ENCODE measurements at regions not wholly inside any gene's neighbourhood (a gene's known extent, or its start where the extent isn't known, plus 50 kb on each side); places are given as distances from the start of the nearest gene placed in this dataset.

DNA sequence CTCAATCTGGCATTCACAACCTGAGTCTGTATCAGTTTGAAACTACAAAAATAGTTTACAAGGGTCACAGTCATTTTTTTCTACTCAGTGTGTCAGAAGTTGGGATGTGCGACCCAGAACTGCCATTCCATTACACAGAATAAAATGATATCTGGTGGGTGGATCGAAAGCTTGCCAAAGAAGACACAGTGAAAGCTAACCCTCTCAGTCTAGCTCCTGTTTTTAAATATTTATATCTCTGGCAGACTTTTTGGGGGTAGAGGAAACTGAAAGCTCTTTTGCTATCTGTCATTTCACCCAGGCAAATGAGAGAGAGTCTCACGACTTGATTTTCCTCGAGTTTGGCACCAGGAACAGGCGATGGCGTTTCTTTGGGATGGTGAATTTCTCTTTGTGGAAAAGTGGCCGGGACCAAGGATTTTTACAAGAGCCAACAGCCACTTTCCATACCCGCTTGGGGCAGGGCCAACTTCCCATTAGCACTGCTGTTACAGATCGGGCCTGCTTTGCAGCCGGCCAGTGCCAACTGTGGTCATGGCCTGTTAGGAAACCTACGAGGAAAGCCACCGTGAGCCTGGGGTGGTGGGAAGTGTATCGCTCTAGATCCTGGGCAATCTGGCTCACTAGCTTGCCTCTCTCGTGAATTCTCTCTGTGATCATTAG lies 185.5 kb upstream of the NFIA start:
- Mint-ChIP-seq H3K9me3 (no peaks in the 10 kb centered on the region), H3K27me3 (no peaks in the 10 kb centered on the region), H3K4me3 (no peak overlapping the region)

DNA sequence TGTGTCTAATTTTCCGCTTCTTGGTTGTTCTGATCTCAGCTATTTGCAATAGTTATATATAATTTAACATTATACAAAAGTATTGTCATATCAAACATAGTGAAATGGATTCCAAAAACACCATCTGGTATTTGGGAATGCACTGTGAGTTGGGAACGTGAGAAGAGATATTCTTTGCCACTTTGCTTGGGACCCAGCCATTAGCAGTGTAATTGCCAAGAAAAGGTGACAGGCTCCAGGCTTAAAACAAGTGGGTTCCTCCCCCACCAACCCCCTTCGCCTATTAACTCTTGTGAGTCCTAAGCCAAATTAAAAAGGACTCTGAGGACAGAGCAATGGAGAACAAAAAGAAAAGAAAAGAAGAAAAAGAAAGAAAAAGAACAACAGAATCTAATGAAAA lies 186.7 kb upstream of the NFIA start:
- H3K36me3 Mint-ChIP-seq, result no peaks in the 10 kb centered on the region
- ATAC-seq, result no peak
- H3K4me1 Mint-ChIP-seq, result no peaks in the 10 kb centered on the region
- no peak overlapping the region for H3K27ac Mint-ChIP-seq
- H3K4me3 Mint-ChIP-seq, result no peak overlapping the region
- H3K9me3 Mint-ChIP-seq, result no peaks in the 10 kb centered on the region
- no peaks in the 10 kb centered on the region for H3K27me3 Mint-ChIP-seq

More for the DNA sequence above, 185.5 kb upstream of the NFIA start:
- Mint-ChIP-seq H3K27ac (no peak overlapping the region), H3K4me1 (no peaks in the 10 kb centered on the region), H3K36me3 (no peaks in the 10 kb centered on the region)
- ATAC-seq, result no peak

DNA sequence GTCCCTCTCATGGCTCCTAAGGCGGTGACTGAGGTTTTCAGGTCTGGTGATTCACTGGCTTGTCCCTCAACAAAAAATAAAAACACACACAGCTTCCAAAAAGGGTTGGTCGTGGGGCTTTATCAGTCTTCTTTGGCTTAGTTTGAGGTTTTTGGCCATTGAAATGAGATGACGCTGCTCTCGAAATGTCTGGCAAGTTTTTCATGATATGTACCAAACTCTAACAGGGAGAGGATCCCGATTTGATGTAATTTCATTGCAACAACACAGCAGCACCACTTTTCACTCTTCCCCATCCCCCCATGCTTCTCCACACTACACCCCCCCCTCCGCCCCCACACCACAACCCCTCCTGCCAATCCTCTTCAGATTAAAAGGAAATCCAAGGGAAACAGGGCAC lies 187.1 kb upstream of the NFIA start:
- no peaks in the 10 kb centered on the region for H3K36me3 Mint-ChIP-seq
- no peak overlapping the region for H3K4me3 Mint-ChIP-seq
- H3K4me1 Mint-ChIP-seq, result no peaks in the 10 kb centered on the region
- ATAC-seq, result no peak
- H3K27ac Mint-ChIP-seq, result no peak overlapping the region
- no peaks in the 10 kb centered on the region for H3K9me3 Mint-ChIP-seq
- H3K27me3 Mint-ChIP-seq, result no peaks in the 10 kb centered on the region

DNA sequence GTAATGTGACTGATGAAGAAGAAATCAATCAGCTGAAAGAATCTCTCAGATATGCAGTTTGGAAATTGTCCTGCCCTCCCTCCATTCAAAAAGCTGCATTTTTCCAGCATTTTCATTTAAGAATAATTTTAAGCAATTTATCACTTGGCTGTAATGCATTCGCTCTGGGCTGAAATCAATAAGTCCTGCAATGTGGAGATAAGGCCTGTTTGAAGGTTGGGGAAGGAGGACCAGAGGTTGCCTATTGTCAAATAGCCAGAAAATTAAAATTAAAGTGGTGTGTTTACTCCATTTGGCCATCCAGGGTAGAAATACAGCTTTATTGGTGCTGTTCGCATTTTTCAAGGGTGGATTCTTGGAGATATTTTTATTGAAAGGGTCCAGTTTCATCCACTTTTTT lies 187.6 kb upstream of the NFIA start:
- Mint-ChIP-seq H3K27ac (no peak overlapping the region), H3K4me3 (no peak overlapping the region), H3K36me3 (no peaks in the 10 kb centered on the region), H3K9me3 (no peaks in the 10 kb centered on the region), H3K27me3 (no peaks in the 10 kb centered on the region), H3K4me1 (no peaks in the 10 kb centered on the region)
- no peak for ATAC-seq

DNA sequence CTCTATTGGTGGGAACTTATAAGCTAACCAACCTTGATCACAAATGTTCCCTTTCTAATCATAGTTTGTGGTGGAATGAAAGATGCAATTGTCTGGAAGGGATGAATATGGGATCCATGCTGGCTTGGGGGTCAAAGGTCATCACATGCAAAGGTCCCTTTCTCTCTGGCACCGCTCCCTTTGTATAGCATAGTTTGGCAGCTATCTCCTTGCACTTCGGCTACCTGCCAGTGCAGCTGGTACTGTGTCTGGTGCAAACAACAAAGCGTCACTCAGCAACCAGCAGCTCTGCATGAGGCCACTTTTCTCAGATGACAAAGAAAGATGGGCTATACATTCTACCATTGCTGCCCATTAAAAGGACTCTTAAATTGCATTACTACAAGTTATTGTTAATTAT lies 188.2 kb upstream of the NFIA start:
- Mint-ChIP-seq H3K9me3 (no peaks in the 10 kb centered on the region), H3K4me1 (no peaks in the 10 kb centered on the region), H3K36me3 (no peaks in the 10 kb centered on the region), H3K4me3 (no peak overlapping the region), H3K27me3 (no peaks in the 10 kb centered on the region), H3K27ac (no peak overlapping the region)
- ATAC-seq, result no peak

DNA sequence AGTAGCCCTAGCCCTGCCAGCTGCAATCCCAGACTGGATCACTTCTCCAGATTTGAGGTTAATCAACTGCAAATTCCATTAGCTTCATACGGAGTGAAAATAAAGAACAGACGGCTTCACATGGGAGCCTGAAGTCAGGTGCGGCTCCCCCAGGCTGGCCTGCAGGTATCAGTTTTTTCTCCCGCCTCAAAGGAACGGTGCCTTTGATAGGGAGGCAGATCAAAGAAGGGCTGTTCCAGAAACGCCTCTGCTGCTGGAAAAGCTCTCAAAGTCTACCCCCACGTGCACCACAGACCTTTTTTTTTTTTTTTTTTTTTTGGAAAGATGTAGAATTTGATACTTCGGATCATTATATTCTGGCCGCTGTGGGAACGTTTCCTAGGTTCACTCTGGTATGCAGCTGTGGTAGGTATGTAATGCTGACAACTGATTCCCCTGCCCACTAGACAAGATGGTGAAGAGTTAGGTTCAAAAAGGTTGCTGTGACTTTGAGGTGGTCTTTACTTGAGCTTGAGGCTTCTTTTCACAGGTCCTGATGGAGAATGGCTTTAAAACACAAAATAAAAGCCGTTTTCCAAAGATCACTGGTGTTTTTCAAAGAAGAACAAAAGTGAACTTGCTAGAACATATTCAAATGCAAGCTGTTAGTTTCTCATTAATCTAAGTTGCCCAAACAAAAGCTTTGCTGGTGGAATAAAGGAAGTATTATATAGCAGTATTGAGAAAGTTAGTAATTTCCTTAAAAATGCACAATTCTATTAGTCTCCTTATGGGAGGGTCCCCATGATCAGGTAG lies 189.0 kb upstream of the NFIA start:
- Mint-ChIP-seq H3K9me3 (no peaks in the 10 kb centered on the region), H3K27me3 (no peaks in the 10 kb centered on the region), H3K4me3 (no peak overlapping the region), H3K4me1 (no peaks in the 10 kb centered on the region), H3K27ac (no peak overlapping the region), H3K36me3 (no peaks in the 10 kb centered on the region)
- ATAC-seq, result no peak

DNA sequence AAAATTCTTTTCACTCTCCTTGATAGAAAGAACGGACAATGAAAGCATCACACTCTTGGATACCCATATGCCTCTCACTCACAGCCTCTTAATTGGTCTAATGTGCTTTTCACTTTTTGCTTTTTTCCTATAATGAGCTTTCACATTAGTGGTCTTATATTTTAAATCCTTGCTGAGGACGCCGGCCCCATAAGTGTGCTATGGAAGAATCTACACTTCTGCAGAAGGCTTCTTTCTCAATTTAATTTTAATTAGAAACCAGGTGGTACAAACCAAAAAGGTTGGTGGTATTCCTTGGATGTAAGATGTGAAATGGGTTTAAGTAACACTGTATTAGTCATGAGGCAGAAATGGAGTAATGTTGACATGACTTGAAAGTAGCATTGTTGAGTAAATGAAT lies 190.6 kb upstream of the NFIA start:
- no peaks in the 10 kb centered on the region for H3K9me3 Mint-ChIP-seq
- no peak for ATAC-seq
- H3K4me1 Mint-ChIP-seq, result no peaks in the 10 kb centered on the region
- H3K27ac Mint-ChIP-seq, result no peak overlapping the region
- H3K36me3 Mint-ChIP-seq, result no peaks in the 10 kb centered on the region
- no peaks in the 10 kb centered on the region for H3K27me3 Mint-ChIP-seq
- H3K4me3 Mint-ChIP-seq, result no peak overlapping the region

DNA sequence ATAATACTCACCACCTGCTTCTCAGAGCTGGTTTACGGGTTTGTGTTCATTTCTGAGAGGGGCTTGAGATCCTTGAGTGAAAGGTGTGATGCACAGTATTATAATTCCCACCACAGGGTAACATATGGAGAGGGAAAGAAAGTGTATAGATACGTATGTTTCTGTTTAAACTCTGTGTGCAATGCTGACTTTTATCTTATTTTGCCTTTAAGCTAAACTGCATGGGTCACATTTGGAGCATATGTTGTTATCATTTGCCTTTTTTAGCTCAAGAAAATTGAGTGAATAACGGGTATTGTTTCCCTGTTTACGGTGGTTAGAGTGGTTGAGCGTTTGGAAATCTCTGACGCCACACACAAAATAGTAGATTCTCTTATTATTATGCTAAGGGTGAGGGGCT lies 191.1 kb upstream of the NFIA start:
- no peak for ATAC-seq
- H3K27ac Mint-ChIP-seq, result no peak overlapping the region
- H3K4me1 Mint-ChIP-seq, result no peaks in the 10 kb centered on the region
- no peaks in the 10 kb centered on the region for H3K27me3 Mint-ChIP-seq
- H3K9me3 Mint-ChIP-seq, result no peaks in the 10 kb centered on the region
- no peak overlapping the region for H3K4me3 Mint-ChIP-seq
- H3K36me3 Mint-ChIP-seq, result no peaks in the 10 kb centered on the region

DNA sequence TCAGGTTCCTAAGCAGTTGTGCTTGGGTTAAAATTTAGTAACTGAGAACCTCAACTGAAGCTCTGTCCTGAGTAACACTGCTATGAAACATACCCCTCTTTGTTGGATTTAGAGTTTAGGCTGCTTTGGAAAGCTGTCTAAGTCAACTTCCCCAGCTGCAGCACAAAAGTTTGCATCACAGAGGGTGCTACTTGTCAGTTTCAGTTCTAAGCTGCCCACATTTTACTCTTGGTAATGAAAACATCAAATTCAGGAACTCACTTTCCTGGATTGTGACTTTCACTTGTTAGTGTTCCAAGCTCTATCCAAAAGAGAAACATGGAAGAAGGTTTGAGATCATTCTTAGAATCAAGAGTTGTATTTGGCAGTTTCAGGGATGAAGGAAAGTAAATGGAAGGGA lies 191.7 kb upstream of the NFIA start:
- no peaks in the 10 kb centered on the region for H3K27me3 Mint-ChIP-seq
- ATAC-seq, result no peak
- no peak overlapping the region for H3K27ac Mint-ChIP-seq
- no peak overlapping the region for H3K4me3 Mint-ChIP-seq
- no peaks in the 10 kb centered on the region for H3K36me3 Mint-ChIP-seq
- no peaks in the 10 kb centered on the region for H3K4me1 Mint-ChIP-seq
- H3K9me3 Mint-ChIP-seq, result no peaks in the 10 kb centered on the region

DNA sequence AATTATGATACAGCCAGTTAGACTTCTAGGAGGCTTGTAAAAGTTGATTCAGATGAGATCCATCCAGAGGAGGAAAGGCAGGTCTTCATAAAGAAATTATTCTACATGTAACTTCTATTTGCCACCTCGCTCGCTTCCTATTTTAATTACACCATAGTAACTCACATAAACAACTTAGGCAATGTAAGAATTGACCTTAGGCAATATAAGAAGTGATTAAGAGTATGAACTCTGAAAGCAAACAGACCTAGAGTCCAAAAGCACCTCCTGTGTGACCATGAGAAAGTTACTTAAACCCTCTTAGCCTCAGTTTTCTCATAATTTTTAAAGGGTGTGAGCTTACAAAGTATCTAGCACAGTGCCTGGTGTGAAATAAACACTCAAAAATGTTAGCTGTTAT lies 192.7 kb upstream of the NFIA start:
- no peaks in the 10 kb centered on the region for H3K27me3 Mint-ChIP-seq
- H3K4me1 Mint-ChIP-seq, result no peaks in the 10 kb centered on the region
- no peak overlapping the region for H3K27ac Mint-ChIP-seq
- no peak overlapping the region for H3K4me3 Mint-ChIP-seq
- H3K36me3 Mint-ChIP-seq, result no peaks in the 10 kb centered on the region
- no peak for ATAC-seq
- H3K9me3 Mint-ChIP-seq, result no peaks in the 10 kb centered on the region

DNA sequence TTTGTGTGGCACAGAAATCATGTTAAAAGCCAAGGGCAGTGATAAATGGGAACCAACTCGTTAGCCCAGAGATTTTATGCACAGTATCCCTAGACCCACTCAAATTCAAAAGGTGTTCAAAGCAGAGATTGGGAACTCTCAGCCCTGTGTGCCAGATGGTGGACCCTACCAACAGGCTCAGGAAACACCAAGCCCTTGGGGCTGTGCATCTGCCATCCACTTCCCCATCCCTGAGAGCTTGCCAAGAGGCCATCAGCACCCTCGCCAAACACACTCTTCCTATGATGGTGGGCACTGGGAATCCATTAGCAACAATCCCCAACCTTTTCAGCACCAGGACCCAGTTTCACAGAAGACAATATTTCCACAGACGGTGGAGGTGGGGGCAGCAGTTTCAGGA lies 194.2 kb upstream of the NFIA start:
- Mint-ChIP-seq H3K36me3 (no peaks in the 10 kb centered on the region), H3K27ac (no peak overlapping the region), H3K27me3 (no peaks in the 10 kb centered on the region), H3K9me3 (no peaks in the 10 kb centered on the region), H3K4me1 (no peaks in the 10 kb centered on the region), H3K4me3 (no peak overlapping the region)
- ATAC-seq, result no peak

DNA sequence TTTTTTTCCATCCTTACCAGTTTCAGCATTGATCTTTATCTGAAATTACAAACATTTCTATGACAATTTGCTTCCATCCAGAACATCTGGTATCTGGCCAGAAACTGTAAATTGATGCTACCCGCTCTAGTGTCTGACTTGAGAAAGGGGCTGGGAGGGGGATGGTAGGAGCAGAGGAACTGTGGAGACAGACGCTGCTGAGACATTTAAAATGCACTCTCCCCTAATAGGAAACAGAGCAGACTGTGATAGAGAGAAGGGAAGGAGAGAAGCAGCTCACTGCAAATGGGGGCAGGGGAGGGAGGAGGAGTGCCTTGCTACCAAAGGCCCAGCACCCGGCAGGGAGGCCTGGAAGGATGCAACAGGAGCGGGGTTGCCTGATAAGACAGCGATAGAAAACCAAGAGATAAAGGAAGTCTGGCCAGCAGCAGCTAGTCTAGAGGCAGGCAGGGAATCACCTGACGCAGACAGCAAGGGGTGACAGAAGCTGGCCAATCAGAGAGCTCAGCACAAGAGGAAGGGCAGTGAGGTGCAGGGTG lies 195.5 kb upstream of the NFIA start:
- H3K36me3 Mint-ChIP-seq, result no peaks in the 10 kb centered on the region
- H3K27me3 Mint-ChIP-seq, result peaks cover 1% of the 10 kb centered on the region
- no peaks in the 10 kb centered on the region for H3K9me3 Mint-ChIP-seq
- no peak overlapping the region for H3K27ac Mint-ChIP-seq
- H3K4me3 Mint-ChIP-seq, result no peak overlapping the region
- H3K4me1 Mint-ChIP-seq, result no peaks in the 10 kb centered on the region
- ATAC-seq, result no peak

DNA sequence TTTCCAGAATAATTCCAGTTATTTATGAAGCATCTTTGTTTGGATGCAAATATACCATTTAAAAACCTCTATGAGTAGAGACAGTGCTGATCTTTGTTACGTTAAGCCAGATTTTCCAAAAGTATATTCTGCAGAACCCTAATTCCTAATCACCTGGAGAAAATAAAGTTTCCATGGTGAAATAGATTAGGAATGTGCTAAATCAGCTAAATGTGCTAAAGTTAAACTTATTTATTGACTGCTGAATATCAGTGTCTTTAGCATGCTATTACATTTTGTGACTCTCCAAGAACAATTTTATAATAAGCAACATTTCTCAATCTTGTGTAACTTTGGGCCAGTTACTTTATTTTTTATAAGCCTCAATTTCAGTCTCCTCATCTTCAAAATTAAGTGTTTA lies 196.3 kb upstream of the NFIA start:
- peaks cover 9% of the 10 kb centered on the region for H3K27me3 Mint-ChIP-seq
- no peaks in the 10 kb centered on the region for H3K9me3 Mint-ChIP-seq
- no peak overlapping the region for H3K4me3 Mint-ChIP-seq
- no peaks in the 10 kb centered on the region for H3K4me1 Mint-ChIP-seq
- no peak overlapping the region for H3K27ac Mint-ChIP-seq
- no peaks in the 10 kb centered on the region for H3K36me3 Mint-ChIP-seq
- no peak for ATAC-seq

DNA sequence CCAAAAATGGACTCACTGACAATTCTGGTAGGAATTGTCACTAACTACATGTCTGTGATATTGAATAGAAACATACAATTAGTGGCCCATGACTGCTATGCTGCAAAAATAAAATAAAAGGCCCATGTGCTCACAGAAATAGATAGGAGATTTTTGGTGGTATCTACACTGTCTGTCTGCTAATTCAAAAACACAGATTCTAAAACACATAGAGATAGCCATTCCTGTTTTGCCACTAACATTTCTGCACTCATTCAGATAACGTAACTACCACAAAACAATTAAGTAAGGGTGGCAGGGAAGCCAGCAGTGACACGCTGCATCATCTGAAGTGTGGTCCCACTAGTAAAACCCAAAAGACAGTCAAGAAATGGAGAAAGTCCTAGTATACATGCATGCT lies 202.2 kb upstream of the NFIA start:
- peaks cover 9% of the 10 kb centered on the region for H3K27me3 Mint-ChIP-seq
- H3K4me1 Mint-ChIP-seq, result no peaks in the 10 kb centered on the region
- H3K9me3 Mint-ChIP-seq, result no peaks in the 10 kb centered on the region
- H3K27ac Mint-ChIP-seq, result no peak overlapping the region
- no peak overlapping the region for H3K4me3 Mint-ChIP-seq
- ATAC-seq, result no peak
- H3K36me3 Mint-ChIP-seq, result no peaks in the 10 kb centered on the region

DNA sequence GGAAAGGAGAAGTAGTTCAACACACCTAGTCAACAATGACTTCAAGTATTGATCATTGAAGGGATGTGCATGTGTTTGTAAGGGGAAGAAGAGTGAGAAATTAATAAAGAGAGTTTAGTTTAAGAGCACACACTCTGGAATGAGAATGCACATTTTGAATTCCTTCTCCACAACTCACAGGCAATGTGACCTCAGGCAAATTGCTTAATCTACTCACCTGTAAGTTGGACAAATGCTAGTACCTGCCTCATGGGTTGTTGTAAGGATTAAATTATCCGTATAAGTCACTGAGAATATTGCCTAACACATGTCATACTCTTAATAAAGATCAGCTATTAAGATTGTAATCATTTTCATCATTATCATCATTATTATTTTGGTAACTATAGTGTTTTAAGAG lies 204.0 kb upstream of the NFIA start:
- H3K9me3 Mint-ChIP-seq, result no peaks in the 10 kb centered on the region
- H3K4me3 Mint-ChIP-seq, result no peak overlapping the region
- no peaks in the 10 kb centered on the region for H3K4me1 Mint-ChIP-seq
- no peak overlapping the region for H3K27ac Mint-ChIP-seq
- no peak for ATAC-seq
- H3K36me3 Mint-ChIP-seq, result no peaks in the 10 kb centered on the region
- peaks cover 9% of the 10 kb centered on the region for H3K27me3 Mint-ChIP-seq

DNA sequence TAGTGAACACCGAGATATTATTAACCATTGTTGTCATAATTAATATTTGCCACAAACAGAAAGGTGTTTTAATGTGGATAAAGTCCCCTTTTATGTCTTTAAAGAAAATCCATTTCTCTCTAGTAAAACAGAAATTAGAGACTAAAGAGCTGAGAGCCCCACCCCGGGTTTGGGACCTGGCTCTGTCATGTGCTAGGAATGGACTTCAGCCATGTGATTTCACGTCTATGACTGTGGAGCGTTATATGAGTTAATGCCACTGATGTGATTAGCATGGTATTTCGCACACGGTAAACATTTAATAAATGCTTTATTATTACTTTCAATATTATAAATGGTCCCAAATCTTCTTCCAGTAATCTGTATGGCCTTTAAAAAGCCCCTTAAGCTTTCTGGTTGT lies 205.0 kb upstream of the NFIA start:
- Mint-ChIP-seq H3K4me1 (no peaks in the 10 kb centered on the region), H3K27ac (no peak overlapping the region), H3K4me3 (no peak overlapping the region), H3K9me3 (no peaks in the 10 kb centered on the region), H3K36me3 (no peaks in the 10 kb centered on the region), H3K27me3 (peaks cover 9% of the 10 kb centered on the region)
- no peak for ATAC-seq

Data from stimulated activated memory B cell treated with anti-CD40 and anti-IgM and Interleukin-4, amounts not matched to agents 10 μg/mL and 1 μg/mL and 100 μg/mL, for 72 hours (primary cell).